Sigmoid colon (tissue), 6 donors: ENCODE measurements at regions not wholly inside any gene's neighbourhood (a gene's known extent, or its start where the extent isn't known, plus 50 kb on each side); places are given as distances from the start of the nearest gene placed in this dataset.

ENCODE experiments used
- DNase-seq: peaks from one replicate; pipeline ENCODE4 v3.0.0-alpha.2; 2019
- H3K27ac ChIP-seq, 4 donors: fragments of 200-600 bp; sonication (generic); one replicate each; pipeline ENCODE4 v1.5.1; 2016 to 2019; ENCODE audit warnings: mild to moderate bottlenecking in 1 of 4
- H3K27me3 ChIP-seq, 3 donors: fragments of 200-600 bp; sonication (generic); one replicate each; pipeline ENCODE4 v1.5.1; 2019; ENCODE audit warnings: mild to moderate bottlenecking in 1 of 3
- H3K36me3 ChIP-seq, 4 donors: fragments of 200-600 bp; sonication (generic); one replicate each; pipeline ENCODE4 v1.5.1; 2016 to 2019
- H3K4me1 ChIP-seq, 4 donors: fragments of 200-600 bp; sonication (generic); one replicate each; pipeline ENCODE4 v1.5.1; 2017 to 2019
- H3K4me3 ChIP-seq, 4 donors: fragments of 200-600 bp; sonication (generic); one replicate each; pipeline ENCODE4 v1.5.1; 2017 to 2019; ENCODE audit warnings: mild to moderate bottlenecking in 2 of 4, moderate library complexity in 1 of 4
- H3K9me3 ChIP-seq, 4 donors: fragments of 200-600 bp in 3 of 4; sonication (generic) in 3 of 4; one replicate each; pipeline versions ENCODE4 v1.5.1 to v1.6.1; 2013 to 2019
- CTCF ChIP-seq, 4 experiments: fragments of 450-650 bp in 3 of 4; fragments of 200-600 bp in 1 of 4; IDR thresholded peaks; one replicate each; pipeline ENCODE4 v1.5.1; 2016 to 2019; ENCODE audit warnings: antibody characterized with exemption in 4 of 4, mild to moderate bottlenecking in 3 of 4, moderate library complexity in 2 of 4
- EP300 ChIP-seq, 4 donors: sonication (generic); formaldehyde crosslinking; IDR thresholded peaks; one replicate each; pipeline ENCODE4 v1.6.1; 2017; ENCODE audit warnings: antibody characterized with exemption in 4 of 4
- POLR2A ChIP-seq, 2 donors: fragments of 450-650 bp; IDR thresholded peaks; one replicate each; pipeline ENCODE4 v1.6.1; 2016; ENCODE audit warnings: antibody characterized with exemption in 2 of 2, mild to moderate bottlenecking in 2 of 2, moderate library complexity in 2 of 2
- POLR2AphosphoS5 ChIP-seq, 4 donors: sonication (generic); formaldehyde crosslinking; IDR thresholded peaks; one replicate each; pipeline ENCODE4 v1.6.1; 2017; ENCODE audit warnings: antibody characterized with exemption in 4 of 4
- WGBS, 2 donors: extraction: QIAGEN DNeasy Blood & Tissue Kit; methylation state at CpG; one replicate each; pipeline ENCODE4 v1.1.7; 2013; 5-methylcytosine and 5-hydroxymethylcytosine counted together
- intact Hi-C: fragments of 100-400 bp; cut with DNase I; formaldehyde crosslinking; loops from one replicate; pipeline ENCODE4 v1.15.1; 2023
- donor health status: healthy with polysubstance abuse.
- donor health status: healthy.

GRCh38 chr9:16307626-16308195 lies 562.8 kb downstream of the BNC2 start:
- peaks cover 0 to 23% (median 19%) of the 10 kb centered on the region in 4 donors for H3K4me1 ChIP-seq
- intact Hi-C loops: no loop called here
- no peaks in the 10 kb centered on the region for H3K36me3 ChIP-seq
- no peaks in the 10 kb centered on the region for H3K9me3 ChIP-seq
- DNase-seq: no peak
- no peak overlapping the region for H3K27ac ChIP-seq
- TF ChIP-seq EP300 (IDR thresholded peaks at IDR 0.05): no peak
- no peak for TF ChIP-seq CTCF (IDR thresholded peaks at IDR 0.05)
- no peak for TF ChIP-seq POLR2AphosphoS5 (IDR thresholded peaks at IDR 0.05)
- TF ChIP-seq POLR2A (IDR thresholded peaks at IDR 0.05): no peak
- WGBS, 2 donors: 56 to 83% methylated on average over 2 of the region's 2 CpGs
- H3K27me3 ChIP-seq: no peaks in the 10 kb centered on the region
- H3K4me3 ChIP-seq: no peak overlapping the region

GRCh38 chr9:16308645-16309044 lies 561.8 kb downstream of the BNC2 start:
- no peaks in the 10 kb centered on the region for H3K27me3 ChIP-seq
- DNase-seq: no peak
- WGBS, 2 donors: 53 to 62% methylated on average over 5 of the region's 5 CpGs
- H3K9me3 ChIP-seq: no peaks in the 10 kb centered on the region
- TF ChIP-seq POLR2A (IDR thresholded peaks at IDR 0.05): no peak
- TF ChIP-seq POLR2AphosphoS5 (IDR thresholded peaks at IDR 0.05): no peak
- TF ChIP-seq CTCF (IDR thresholded peaks at IDR 0.05): no peak
- TF ChIP-seq EP300 (IDR thresholded peaks at IDR 0.05): no peak
- H3K27ac ChIP-seq: no peak overlapping the region
- intact Hi-C loops: no loop called here
- H3K4me1 ChIP-seq: peaks cover 0 to 23% (median 19%) of the 10 kb centered on the region in 4 donors
- H3K4me3 ChIP-seq: no peak overlapping the region
- H3K36me3 ChIP-seq: no peaks in the 10 kb centered on the region

- intact Hi-C loops: no loop called here
- peak overlapping the region; percentile 27 to 75 (median 68) for H3K27ac ChIP-seq
Observed at GRCh38 chr9:16309082-16309468, 561.4 kb downstream of the BNC2 start.

GRCh38 chr9:16309469-16310271 lies 560.8 kb downstream of the BNC2 start:
- 73 to 87% methylated on average over 24 of the region's 24 CpGs for WGBS, 2 donors
- peak; percentile 81 for DNase-seq
- Histone ChIP-seq H3K9me3 (no peaks in the 10 kb centered on the region), H3K4me3 (peak overlapping the region in 1 of 4 donors; percentile 2), H3K27me3 (no peaks in the 10 kb centered on the region), H3K27ac (peak overlapping the region; percentile 27 to 75 (median 68)), H3K4me1 (peaks cover 0 to 23% (median 19%) of the 10 kb centered on the region in 4 donors), H3K36me3 (no peaks in the 10 kb centered on the region)
- TF ChIP-seq CTCF (IDR thresholded peaks at IDR 0.05): no peak
- TF ChIP-seq POLR2AphosphoS5 (IDR thresholded peaks at IDR 0.05): peak in 2 of 4 donors; percentile 24 to 29
- intact Hi-C loops: no loop called here

More at GRCh38 chr9:16309082-16309468, 561.4 kb downstream of the BNC2 start:
- no peak for DNase-seq
- H3K36me3 ChIP-seq: no peaks in the 10 kb centered on the region
- 78 to 90% methylated on average over 5 of the region's 5 CpGs for WGBS, 2 donors
- TF ChIP-seq CTCF (IDR thresholded peaks at IDR 0.05): no peak
- no peak for TF ChIP-seq POLR2AphosphoS5 (IDR thresholded peaks at IDR 0.05)
- no peak for TF ChIP-seq POLR2A (IDR thresholded peaks at IDR 0.05)
- TF ChIP-seq EP300 (IDR thresholded peaks at IDR 0.05): no peak
- H3K4me3 ChIP-seq: no peak overlapping the region
- H3K27me3 ChIP-seq: no peaks in the 10 kb centered on the region
- peaks cover 0 to 23% (median 19%) of the 10 kb centered on the region in 4 donors for H3K4me1 ChIP-seq
- no peaks in the 10 kb centered on the region for H3K9me3 ChIP-seq
